Type B pancreatic cell (in vitro differentiated cells): ENCODE measurements at regions not wholly inside any gene's neighbourhood (a gene's known extent, or its start where the extent isn't known, plus 50 kb on each side); places are given as distances from the start of the nearest gene placed in this dataset.

Source experiments
- DNase-seq: peaks from one replicate; pipeline ENCODE4 v3.0.0; 2021; ENCODE audit warnings: mixed read lengths; ENCODE audit not compliant: unreplicated experiment; ENCODE audit errors: extremely low spot score
- H3K27ac Mint-ChIP-seq: 2 replicates; pipeline ENCODE4 v1.8.0; 2021; ENCODE audit warnings: mild to moderate bottlenecking, mixed read lengths
- H3K27me3 Mint-ChIP-seq: 2 replicates; pipeline ENCODE4 v1.8.0; 2021; ENCODE audit warnings: mixed read lengths
- H3K36me3 Mint-ChIP-seq: 2 replicates; pipeline ENCODE4 v1.8.0; 2021; ENCODE audit warnings: mixed read lengths
- H3K4me1 Mint-ChIP-seq: one replicate; pipeline ENCODE4 v1.8.0; 2021; ENCODE audit warnings: mixed read lengths; ENCODE audit not compliant: unreplicated experiment
- H3K4me3 Mint-ChIP-seq: 2 replicates; pipeline ENCODE4 v1.8.0; 2021; ENCODE audit warnings: mild to moderate bottlenecking, mixed read lengths
- H3K9me3 Mint-ChIP-seq: 2 replicates; pipeline ENCODE4 v1.8.0; 2021; ENCODE audit warnings: mixed read lengths
- TF ChIP-seq, protein P1 (sequence below): fragments of 200-600 bp; sonication (generic); conservative IDR thresholded peaks from 2 replicates; pipeline ENCODE4 v1.5.0; 2021; ENCODE audit warnings: antibody characterized with exemption, mild to moderate bottlenecking

DNA sequence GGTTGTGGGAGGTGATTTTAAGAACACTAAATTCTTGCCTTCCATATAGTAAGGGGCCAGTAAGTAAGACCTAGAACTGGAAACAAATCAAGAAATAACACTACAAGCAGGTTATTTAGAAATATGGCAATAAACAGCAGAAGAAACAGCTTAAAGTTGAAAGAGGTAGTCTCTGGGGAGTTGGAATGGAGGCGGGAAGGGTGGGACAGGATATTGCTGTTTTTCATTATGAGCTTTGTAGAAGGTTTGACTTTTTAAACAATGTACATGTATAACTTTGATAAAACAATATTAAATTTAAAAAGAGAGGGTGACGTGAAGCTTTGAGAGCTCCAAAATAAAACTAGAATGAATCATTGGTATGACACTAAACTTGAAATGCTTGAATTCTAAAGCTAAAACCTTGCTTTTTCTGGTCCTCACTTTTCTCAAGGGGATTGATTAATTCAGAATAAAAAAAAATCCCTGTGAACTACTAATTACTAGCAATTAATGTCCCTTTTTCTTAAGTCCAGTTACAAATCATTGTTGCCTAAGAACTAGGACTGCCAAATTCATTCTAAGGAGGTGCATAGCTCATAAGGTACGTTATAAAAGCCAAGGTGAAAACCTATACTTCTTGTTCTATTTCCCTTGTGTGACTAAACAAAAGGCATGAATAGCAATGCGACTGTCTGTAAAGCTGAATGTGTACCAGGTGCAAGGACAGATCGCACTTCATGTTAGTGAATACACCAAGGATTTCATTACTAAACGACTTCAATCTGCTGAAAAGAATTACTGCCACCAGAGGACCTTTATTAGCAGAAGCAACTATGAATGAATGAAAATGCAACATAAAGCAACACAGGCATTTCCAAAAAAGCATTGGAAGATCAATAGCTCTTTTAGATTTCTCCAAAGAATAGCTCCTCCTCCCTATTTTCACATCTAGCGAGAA, 177.5 kb downstream of the RBM43 start:
- H3K4me1 Mint-ChIP-seq: peaks cover 16% of the 10 kb centered on the region
- H3K27ac Mint-ChIP-seq: no peak overlapping the region
- DNase-seq: no peak
- no peaks in the 10 kb centered on the region for H3K9me3 Mint-ChIP-seq
- TF ChIP-seq, protein P1, sequence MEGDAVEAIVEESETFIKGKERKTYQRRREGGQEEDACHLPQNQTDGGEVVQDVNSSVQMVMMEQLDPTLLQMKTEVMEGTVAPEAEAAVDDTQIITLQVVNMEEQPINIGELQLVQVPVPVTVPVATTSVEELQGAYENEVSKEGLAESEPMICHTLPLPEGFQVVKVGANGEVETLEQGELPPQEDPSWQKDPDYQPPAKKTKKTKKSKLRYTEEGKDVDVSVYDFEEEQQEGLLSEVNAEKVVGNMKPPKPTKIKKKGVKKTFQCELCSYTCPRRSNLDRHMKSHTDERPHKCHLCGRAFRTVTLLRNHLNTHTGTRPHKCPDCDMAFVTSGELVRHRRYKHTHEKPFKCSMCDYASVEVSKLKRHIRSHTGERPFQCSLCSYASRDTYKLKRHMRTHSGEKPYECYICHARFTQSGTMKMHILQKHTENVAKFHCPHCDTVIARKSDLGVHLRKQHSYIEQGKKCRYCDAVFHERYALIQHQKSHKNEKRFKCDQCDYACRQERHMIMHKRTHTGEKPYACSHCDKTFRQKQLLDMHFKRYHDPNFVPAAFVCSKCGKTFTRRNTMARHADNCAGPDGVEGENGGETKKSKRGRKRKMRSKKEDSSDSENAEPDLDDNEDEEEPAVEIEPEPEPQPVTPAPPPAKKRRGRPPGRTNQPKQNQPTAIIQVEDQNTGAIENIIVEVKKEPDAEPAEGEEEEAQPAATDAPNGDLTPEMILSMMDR: no peak
- no peaks in the 10 kb centered on the region for H3K27me3 Mint-ChIP-seq
- no peaks in the 10 kb centered on the region for H3K36me3 Mint-ChIP-seq
- no peak overlapping the region for H3K4me3 Mint-ChIP-seq

DNA sequence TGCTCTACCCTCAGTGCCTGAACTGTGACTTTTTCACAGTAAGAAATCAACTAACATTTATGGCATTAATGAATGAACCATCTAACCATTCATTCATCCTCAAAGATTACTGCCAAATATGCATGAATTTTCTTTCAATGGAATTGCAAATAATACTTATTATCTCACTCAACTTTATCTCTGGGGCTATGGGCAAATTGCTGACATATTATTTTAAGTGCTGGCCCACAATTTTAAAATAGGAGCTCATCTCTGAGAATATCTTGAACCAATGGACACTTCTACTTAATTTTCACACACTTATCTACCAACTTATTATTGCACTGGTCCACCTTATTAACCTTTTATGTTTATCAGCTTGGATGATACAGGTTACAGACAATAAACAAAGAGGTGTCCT, 182.8 kb downstream of the RBM43 start:
- peaks cover 9% of the 10 kb centered on the region for H3K4me1 Mint-ChIP-seq
- TF ChIP-seq, protein P1: no peak
- no peaks in the 10 kb centered on the region for H3K27me3 Mint-ChIP-seq
- H3K9me3 Mint-ChIP-seq: peaks cover 6% of the 10 kb centered on the region
- H3K4me3 Mint-ChIP-seq: no peak overlapping the region
- H3K27ac Mint-ChIP-seq: no peak overlapping the region
- no peaks in the 10 kb centered on the region for H3K36me3 Mint-ChIP-seq
- no peak for DNase-seq

DNA sequence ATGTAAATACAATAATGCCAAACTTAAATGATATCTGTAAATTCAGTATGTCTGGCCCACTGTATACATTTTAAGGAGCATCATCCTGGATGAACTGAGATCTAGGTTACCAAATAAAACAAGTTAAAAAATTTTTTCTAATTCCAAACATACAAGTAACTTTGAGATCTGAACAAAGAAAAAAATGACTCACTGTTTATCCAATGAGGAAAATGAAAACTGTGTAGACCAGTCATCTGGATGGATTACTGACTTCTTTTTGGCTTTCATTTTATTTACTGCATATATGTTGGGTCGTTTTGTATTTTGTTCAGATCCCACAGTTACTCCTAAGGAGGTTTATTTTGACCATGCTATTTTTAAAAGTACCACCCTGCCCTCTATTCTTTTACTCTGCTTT, 189.8 kb downstream of the RBM43 start:
- Mint-ChIP-seq H3K27ac (no peak overlapping the region), H3K4me1 (peaks cover 11% of the 10 kb centered on the region), H3K36me3 (no peaks in the 10 kb centered on the region), H3K27me3 (no peaks in the 10 kb centered on the region), H3K4me3 (no peak overlapping the region), H3K9me3 (peaks cover 11% of the 10 kb centered on the region)
- no peak for DNase-seq
- TF ChIP-seq, protein P1: no peak

DNA sequence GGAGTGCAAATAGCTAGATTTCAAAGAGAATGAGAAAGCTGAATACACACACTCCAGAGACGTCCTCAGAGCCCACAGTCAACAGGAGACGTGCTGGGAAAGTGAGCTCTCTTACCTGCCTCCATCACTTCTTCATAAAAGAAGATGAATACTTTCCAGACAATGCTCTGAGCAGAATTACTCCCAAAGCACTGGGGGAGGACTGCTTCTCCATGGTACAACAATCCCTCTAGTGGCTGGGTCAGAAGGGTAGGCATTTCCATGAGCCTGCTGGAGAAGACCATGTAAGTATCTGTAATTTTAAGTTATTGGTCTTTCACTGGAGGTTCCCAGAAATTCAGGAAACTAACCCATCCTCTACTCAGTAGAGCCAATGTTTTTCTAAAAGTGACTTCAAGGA, 190.3 kb downstream of the RBM43 start:
- H3K4me3 Mint-ChIP-seq: no peak overlapping the region
- TF ChIP-seq, protein P1: peak; percentile 67
- no peaks in the 10 kb centered on the region for H3K27me3 Mint-ChIP-seq
- H3K9me3 Mint-ChIP-seq: peaks cover 11% of the 10 kb centered on the region
- peaks cover 11% of the 10 kb centered on the region for H3K4me1 Mint-ChIP-seq
- no peak overlapping the region for H3K27ac Mint-ChIP-seq
- H3K36me3 Mint-ChIP-seq: no peaks in the 10 kb centered on the region
- no peak for DNase-seq

DNA sequence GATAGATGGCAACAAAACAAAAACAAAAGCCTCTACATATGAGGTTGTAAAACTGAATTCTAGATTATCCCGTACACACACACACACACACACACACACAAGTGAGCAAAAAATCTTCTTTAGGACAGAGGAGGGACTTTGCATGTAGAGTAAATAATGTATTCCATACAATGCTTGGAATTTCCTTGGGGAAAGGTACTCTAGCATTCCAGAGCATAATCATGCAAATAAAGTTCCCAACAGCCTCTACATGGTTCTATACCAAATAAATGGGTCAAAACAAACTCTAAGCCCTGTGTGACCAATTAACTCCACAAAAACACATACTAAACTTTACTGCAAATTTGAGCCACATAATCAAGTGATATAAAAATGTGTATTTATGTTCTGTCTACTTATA, 191.4 kb downstream of the RBM43 start:
- H3K36me3 Mint-ChIP-seq: no peaks in the 10 kb centered on the region
- H3K4me3 Mint-ChIP-seq: no peak overlapping the region
- H3K27me3 Mint-ChIP-seq: no peaks in the 10 kb centered on the region
- H3K9me3 Mint-ChIP-seq: peaks cover 11% of the 10 kb centered on the region
- TF ChIP-seq, protein P1: no peak
- H3K4me1 Mint-ChIP-seq: peaks cover 11% of the 10 kb centered on the region
- no peak for DNase-seq
- no peak overlapping the region for H3K27ac Mint-ChIP-seq
